SK-N-SH (cell line): ENCODE measurements at regions not wholly inside any gene's neighbourhood (a gene's known extent, or its start where the extent isn't known, plus 50 kb on each side); places are given as distances from the start of the nearest gene placed in this dataset.

Experiments used
- CTCF ChIA-PET: fragments of 300-600, 350-600 bp; formaldehyde crosslinking; extraction: SDS; loops from one replicate; lab custom pipeline; 2021; lab: Yijun Ruan, JAX
- POLR2A ChIA-PET: fragments of 350-600 bp; sonication (Branson Sonifier 250); formaldehyde crosslinking; extraction: SDS; loops from one replicate; lab custom pipeline; 2020; ENCODE audit warnings: antibody characterized with exemption, inconsistent platforms; lab: Yijun Ruan, JAX
- DNase-seq: peaks from one replicate; pipeline ENCODE4 v3.0.0; 2012
- H2AFZ ChIP-seq: fragments of 200-600 bp; sonication (generic); 2 replicates; pipeline ENCODE4 v1.8.1; 2016; ENCODE audit warnings: antibody characterized with exemption, mild to moderate bottlenecking, low read depth
- H3F3A ChIP-seq: fragments of 200-600 bp; sonication (generic); replicated peaks from 2 replicates; pipeline ENCODE3; 2016; ENCODE audit warnings: antibody characterized with exemption, mild to moderate bottlenecking; ENCODE audit not compliant: insufficient read depth
- H3K27ac ChIP-seq, 2 experiments: fragments of 200-500 bp in 1 of 2; fragments of 200-600 bp in 1 of 2; sonication (Bioruptor generic) in 1 of 2; sonication (generic), shearing (Covaris generic) in 1 of 2; 2 replicates each; pipeline versions ENCODE4 v1.5.1 to v1.6.1; 2014 to 2016; ENCODE audit warnings: low read depth in 2 of 2, inconsistent platforms in 1 of 2, low read length in 1 of 2, mild to moderate bottlenecking in 1 of 2, mixed read lengths in 1 of 2
- H3K27me3 ChIP-seq: fragments of 200-600 bp; sonication (generic), shearing (Covaris generic); 2 replicates; pipeline ENCODE4 v1.6.1; 2016; ENCODE audit warnings: mixed run types; ENCODE audit not compliant: insufficient read depth
- H3K36me3 ChIP-seq, 2 experiments: fragments of 200-500 bp in 1 of 2; fragments of 200-600 bp in 1 of 2; sonication (Bioruptor generic) in 1 of 2; sonication (generic) in 1 of 2; replicated peaks in 1 of 2; 2 replicates each; pipeline versions ENCODE3 to v1.5.1; 2014 to 2016; ENCODE audit warnings: low read length in 1 of 2, mild to moderate bottlenecking in 1 of 2; ENCODE audit not compliant: insufficient read depth in 2 of 2, control insufficient read depth in 1 of 2
- H3K4me1 ChIP-seq, 2 experiments: fragments of 200-500 bp in 1 of 2; fragments of 200-600 bp in 1 of 2; sonication (Bioruptor generic) in 1 of 2; sonication (generic), shearing (Covaris generic) in 1 of 2; 2 replicates each; pipeline versions ENCODE4 v1.5.1 to v1.6.1; 2014 to 2016; ENCODE audit warnings: low read depth in 1 of 2, low read length in 1 of 2, mixed run types in 1 of 2; ENCODE audit not compliant: insufficient read depth in 2 of 2, control insufficient read depth in 1 of 2
- H3K4me2 ChIP-seq: fragments of 200-600 bp; sonication (generic), shearing (Covaris generic); 2 replicates; pipeline ENCODE4 v1.6.1; 2017; ENCODE audit warnings: mixed run types
- H3K4me3 ChIP-seq, 2 experiments: fragments of 200-500 bp in 1 of 2; fragments of 200-600 bp in 1 of 2; sonication (Bioruptor generic) in 1 of 2; sonication (generic), shearing (Covaris generic) in 1 of 2; 2 replicates each; pipeline versions ENCODE4 v1.5.1 to v1.8.1; 2014 to 2016; ENCODE audit warnings: low read depth in 2 of 2, inconsistent platforms in 1 of 2, low read length in 1 of 2, mild to moderate bottlenecking in 1 of 2, mixed read lengths in 1 of 2, moderate library complexity in 1 of 2
- H3K79me2 ChIP-seq: fragments of 200-600 bp; sonication (generic); 2 replicates; pipeline ENCODE4 v1.8.1; 2017; ENCODE audit warnings: mild to moderate bottlenecking; ENCODE audit not compliant: insufficient read depth
- H3K9ac ChIP-seq: fragments of 200-600 bp; sonication (generic); 2 replicates; pipeline ENCODE4 v1.6.1; 2017; ENCODE audit warnings: mixed run types
- H3K9me2 ChIP-seq: fragments of 200-600 bp; sonication (generic); 2 replicates; pipeline ENCODE4 v1.6.1; 2017; ENCODE audit warnings: mixed run types
- H3K9me3 ChIP-seq: fragments of 200-600 bp; sonication (generic); 2 replicates; pipeline ENCODE4 v1.6.1; 2017; ENCODE audit warnings: mixed run types, mild to moderate bottlenecking, moderate library complexity
- H4K20me1 ChIP-seq: fragments of 200-600 bp; sonication (generic); 2 replicates; pipeline ENCODE4 v1.6.1; 2017; ENCODE audit warnings: mild to moderate bottlenecking, mixed run types; ENCODE audit not compliant: insufficient read depth
- IRF3 ChIP-seq: fragments of 150-350 bp; IDR thresholded peaks from 2 replicates; pipeline ENCODE4 v1.6.1; 2016; ENCODE audit warnings: mild to moderate bottlenecking, low read depth, low read length
- MAX ChIP-seq: IDR thresholded peaks from 2 replicates; pipeline ENCODE4 v1.4.0; 2012; ENCODE audit warnings: low read depth
- POLR2AphosphoS5 ChIP-seq: IDR thresholded peaks from 2 replicates; pipeline ENCODE4 v1.6.1; 2012; ENCODE audit warnings: low read depth, low read length
- REST ChIP-seq: IDR thresholded peaks from 2 replicates; pipeline ENCODE4 v1.6.1; 2012; ENCODE audit warnings: mild to moderate bottlenecking, low read depth, low read length, moderate library complexity
- USF2 ChIP-seq: fragments of 150-350 bp; IDR thresholded peaks from 2 replicates; pipeline ENCODE4 v1.6.1; 2017; ENCODE audit warnings: antibody characterized with exemption, low read length, low read depth, borderline replicate concordance
- WGBS: methylation state at CpG from one replicate; pipeline ENCODE4 v1.1.6; 2017; ENCODE audit warnings: low lambda C conversion rate; 5-methylcytosine and 5-hydroxymethylcytosine counted together
- small RNA-seq, 7 experiments: library from RNA; depleted of rRNA; stranded (forward); fragments of <200 nt; gene quantifications; one replicate each; pipeline ENCODE3, GENCODE V24; 2012

- Histone ChIP-seq H4K20me1 (no peaks in the 10 kb centered on the region), H3K4me2 (no peak overlapping the region), H3K27me3 (no peaks in the 10 kb centered on the region), H3K9ac (no peak overlapping the region), H3K27ac (no peak overlapping the region), H2AFZ (no peak overlapping the region), H3K9me3 (no peaks in the 10 kb centered on the region), H3K36me3 (no peaks in the 10 kb centered on the region), H3K79me2 (no peaks in the 10 kb centered on the region), H3K4me3 (no peak overlapping the region), H3F3A (no peaks in the 10 kb centered on the region), H3K9me2 (no peaks in the 10 kb centered on the region), H3K4me1 (no peaks in the 10 kb centered on the region)
- TF ChIP-seq POLR2AphosphoS5 (no peak), IRF3 (no peak), REST (no peak), USF2 (no peak), MAX (no peak)
- ChIA-PET CTCF (interaction anchor here (1.0 kb wide), 1 partner anchor 30 kb away, joined by 3 read pairs; no protein-coding TSS in a partner anchor), POLR2A (no interaction called here)
- 32% methylated on average over 4 of the region's 4 CpGs for WGBS
- DNase-seq = no peak
Measured at GRCh38 chr9:104028827-104029226, 65.3 kb upstream of the SMC2 start.

Small RNA genes in the stretch of these regions (small RNA-seq; reads per million reads assigned to genes)
- gene RNA5SP291 = 0 reads per million in 7 experiments
